Urothelium cell line (cell line): ENCODE measurements at regions not wholly inside any gene's neighbourhood (a gene's known extent, or its start where the extent isn't known, plus 50 kb on each side); places are given as distances from the start of the nearest gene placed in this dataset.
"Not testable (repeated sequence)": the region's sequence is repeated elsewhere in the genome, so short reads cannot be mapped to it uniquely, and the experiment has no call there.

Experiments used
- DNase-seq: peaks from one replicate; pipeline ENCODE4 v3.0.0; 2011; ENCODE audit warnings: low spot score, mixed read lengths
- FAIRE-seq: peaks from 2 replicates; lab custom pipeline; 2011; peaks lifted over from hg19 to GRCh38; lab: Jason Lieb, UNC

GRCh38 chr1:233787599-233787998, 116.9 kb upstream of the SLC35F3 start:
- no peak for DNase-seq
- no peak for FAIRE-seq

GRCh38 chr1:233788687-233789086, 115.8 kb upstream of the SLC35F3 start:
- FAIRE-seq (no peak), DNase-seq (no peak)

GRCh38 chr1:233790121-233790520, 114.4 kb upstream of the SLC35F3 start:
- DNase-seq (no peak), FAIRE-seq (no peak)

GRCh38 chr1:233790662-233791371, 113.7 kb upstream of the SLC35F3 start:
- DNase-seq (peak; percentile 73), FAIRE-seq (peak; percentile 52)

- FAIRE-seq, result no peak
- DNase-seq, result no peak
Observed at GRCh38 chr1:233791372-233791703, 113.1 kb upstream of the SLC35F3 start.

GRCh38 chr1:233791721-233792120, 112.8 kb upstream of the SLC35F3 start:
- FAIRE-seq (no peak), DNase-seq (no peak)

GRCh38 chr1:233794863-233795262, 109.6 kb upstream of the SLC35F3 start:
- FAIRE-seq (no peak), DNase-seq (no peak)

GRCh38 chr1:233796146-233796783, 108.2 kb upstream of the SLC35F3 start:
- no peak for FAIRE-seq
- DNase-seq, result no peak

- DNase-seq (no peak), FAIRE-seq (no peak)
Observed at GRCh38 chr1:233802611-233803010, 101.9 kb upstream of the SLC35F3 start.

- DNase-seq, result no peak
- FAIRE-seq, result no peak
Observed at GRCh38 chr1:233805786-233806185, 98.7 kb upstream of the SLC35F3 start.

GRCh38 chr1:233815357-233815756, 89.1 kb upstream of the SLC35F3 start:
- FAIRE-seq, result no peak

GRCh38 chr1:233815865-233816264, 88.6 kb upstream of the SLC35F3 start:
- DNase-seq, result no peak
- FAIRE-seq, result no peak

More at GRCh38 chr1:233815357-233815756, 89.1 kb upstream of the SLC35F3 start:
- no peak for DNase-seq

GRCh38 chr1:233816348-233816747, 88.1 kb upstream of the SLC35F3 start:
- DNase-seq (no peak), FAIRE-seq (no peak)

- FAIRE-seq (no peak), DNase-seq (no peak)
Observed at GRCh38 chr1:233819042-233819441, 85.4 kb upstream of the SLC35F3 start.

GRCh38 chr1:233824179-233824578, 80.3 kb upstream of the SLC35F3 start:
- DNase-seq, FAIRE-seq: not testable (repeated sequence)

- FAIRE-seq, DNase-seq: not testable (repeated sequence)
Observed at GRCh38 chr1:233827937-233828336, 76.5 kb upstream of the SLC35F3 start.

- DNase-seq, result no peak
- FAIRE-seq, result no peak
Observed at GRCh38 chr1:233828480-233828879, 76.0 kb upstream of the SLC35F3 start.

- FAIRE-seq (no peak), DNase-seq (no peak)
Observed at GRCh38 chr1:233834609-233835008, 69.9 kb upstream of the SLC35F3 start.

GRCh38 chr1:233838207-233838606, 66.3 kb upstream of the SLC35F3 start:
- not testable (repeated sequence) for DNase-seq, FAIRE-seq

- DNase-seq, result peak; percentile 66
- FAIRE-seq, result peak; percentile 52
Observed at GRCh38 chr1:233843525-233844204, 60.8 kb upstream of the SLC35F3 start.

GRCh38 chr1:233844275-233844674, 60.2 kb upstream of the SLC35F3 start:
- DNase-seq, result no peak
- no peak for FAIRE-seq

GRCh38 chr1:233844692-233845091, 59.8 kb upstream of the SLC35F3 start:
- DNase-seq, result no peak
- no peak for FAIRE-seq
